C4-2B (cell line): ENCODE measurements at regions not wholly inside any gene's neighbourhood (a gene's known extent, or its start where the extent isn't known, plus 50 kb on each side); places are given as distances from the start of the nearest gene placed in this dataset.

Experiments used
- H3K27ac ChIP-seq: fragments of 450-650 bp; 2 replicates; pipeline ENCODE4 v1.5.1; 2017
- CTCF ChIP-seq: fragments of 450-650 bp; conservative IDR thresholded peaks from 2 replicates; pipeline ENCODE4 v1.5.1; 2017; ENCODE audit warnings: mild to moderate bottlenecking
- ZFX ChIP-seq: fragments of 450-650 bp; IDR thresholded peaks from 2 replicates; pipeline ENCODE4 v1.6.1; 2017

DNA sequence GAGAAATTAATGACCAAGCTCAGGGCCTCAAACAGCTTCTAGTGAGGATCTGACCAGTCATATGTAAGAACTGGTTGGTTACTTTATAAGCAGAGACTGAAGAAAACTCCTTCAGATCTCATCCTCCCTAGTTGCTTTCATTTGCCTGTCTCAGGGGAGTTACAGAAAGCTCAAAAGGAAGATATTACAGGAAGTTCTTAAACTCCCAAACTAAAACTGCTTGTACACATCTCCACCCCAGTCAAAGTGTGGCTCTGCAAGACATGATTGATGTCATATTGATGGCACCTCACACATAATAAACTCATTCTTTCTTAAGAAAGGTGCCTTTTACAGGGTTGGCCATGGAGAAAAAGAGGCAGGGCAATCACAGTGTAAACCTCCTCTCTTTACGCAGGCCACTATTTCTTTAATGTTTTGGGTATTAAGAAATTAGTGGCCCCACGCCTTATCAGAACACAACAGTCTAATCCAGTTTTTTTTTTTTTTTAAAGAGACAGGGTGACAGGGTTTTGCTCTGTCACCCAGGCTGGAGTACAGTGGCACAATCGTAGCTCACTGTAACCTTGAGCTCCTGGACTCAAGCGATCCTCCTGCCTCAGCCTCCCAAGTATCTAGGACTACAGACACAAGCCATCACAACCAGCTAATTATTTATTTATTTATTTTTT is 62.6 kb upstream of the STK17B start:
- no peak overlapping the region for H3K27ac ChIP-seq
- TF ChIP-seq CTCF, result no peak
- no peak for TF ChIP-seq ZFX

GRCh38 chr2:196234672-196235071 is 63.3 kb upstream of the STK17B start:
- H3K27ac ChIP-seq, result no peak overlapping the region
- no peak for TF ChIP-seq CTCF
- no peak for TF ChIP-seq ZFX

DNA sequence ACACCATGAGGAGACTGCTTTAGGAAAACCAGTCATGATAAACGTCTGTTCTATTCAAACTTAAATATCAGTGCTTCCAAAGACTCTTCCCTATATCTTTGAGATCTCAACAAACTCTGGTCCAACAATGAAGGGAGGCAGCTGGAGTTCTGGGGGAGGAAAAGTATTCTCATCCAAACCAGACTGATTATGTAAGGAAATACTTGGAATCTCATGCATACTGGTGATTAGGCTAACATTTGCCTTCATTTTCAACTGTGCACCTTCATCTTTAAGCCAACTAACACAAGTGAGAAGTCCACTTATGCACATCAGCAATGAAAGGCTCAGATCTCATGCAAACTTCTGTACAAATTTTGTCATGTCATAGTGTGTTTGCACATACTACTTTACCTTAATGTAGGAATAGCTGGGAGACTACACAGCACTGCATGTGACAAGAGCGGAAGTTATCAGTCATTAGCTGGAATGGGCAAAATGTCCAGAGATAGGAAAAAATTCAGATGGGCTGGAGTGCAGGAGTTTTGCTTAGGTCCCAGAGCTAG is 67.5 kb upstream of the STK17B start:
- H3K27ac ChIP-seq, result no peak overlapping the region
- TF ChIP-seq CTCF, result no peak
- no peak for TF ChIP-seq ZFX

DNA sequence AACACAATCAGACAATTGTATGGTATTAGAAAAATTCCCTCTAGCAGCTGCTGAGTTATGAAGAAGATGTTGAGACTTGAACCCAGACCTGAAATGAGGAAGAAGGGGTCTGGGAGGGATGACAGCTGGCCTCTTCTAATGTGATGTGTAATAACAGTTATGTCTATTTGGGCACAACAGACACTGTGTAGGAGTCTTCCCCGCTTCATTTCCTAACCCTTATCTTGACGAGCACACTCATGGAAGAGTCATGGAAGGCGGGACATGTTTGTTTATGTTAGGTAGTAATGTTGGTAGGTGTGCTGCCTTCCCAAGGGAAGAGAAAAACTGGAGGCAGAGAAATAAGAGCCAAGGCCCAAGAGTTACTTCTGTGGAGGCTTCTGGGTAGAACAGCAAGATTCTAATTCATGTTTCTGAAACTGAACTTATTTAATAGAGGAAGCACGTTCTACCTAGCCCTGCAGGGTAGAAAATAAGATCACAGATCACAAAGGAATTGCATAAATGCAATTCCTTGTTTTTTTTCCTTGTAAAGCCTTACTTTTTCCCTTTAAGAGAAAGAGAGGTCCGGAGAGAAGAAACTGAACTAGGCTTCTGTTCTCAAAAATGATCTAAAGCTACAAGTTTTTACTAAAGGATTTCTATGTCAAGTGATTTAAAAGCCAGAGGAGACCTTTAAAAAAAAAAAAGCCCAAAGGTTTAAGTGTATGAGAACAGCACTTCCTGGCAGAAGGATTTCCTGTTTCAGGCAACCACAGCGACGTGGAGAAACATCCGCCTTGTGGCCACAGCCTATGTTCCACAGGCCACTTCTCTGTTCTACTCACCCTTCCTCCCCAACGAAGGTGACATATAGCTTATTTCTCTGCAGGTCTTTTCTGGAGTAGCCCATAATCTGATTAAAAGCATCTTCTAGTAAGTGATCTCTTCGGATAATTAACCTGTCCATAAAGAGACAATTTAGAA is 68.5 kb upstream of the STK17B start:
- no peak for TF ChIP-seq ZFX
- TF ChIP-seq CTCF, result no peak
- no peak overlapping the region for H3K27ac ChIP-seq

- H3K27ac ChIP-seq, result no peak overlapping the region
- TF ChIP-seq CTCF, result no peak
- TF ChIP-seq ZFX, result no peak
Measured at GRCh38 chr2:196241175-196241574, 69.8 kb upstream of the STK17B start.

DNA sequence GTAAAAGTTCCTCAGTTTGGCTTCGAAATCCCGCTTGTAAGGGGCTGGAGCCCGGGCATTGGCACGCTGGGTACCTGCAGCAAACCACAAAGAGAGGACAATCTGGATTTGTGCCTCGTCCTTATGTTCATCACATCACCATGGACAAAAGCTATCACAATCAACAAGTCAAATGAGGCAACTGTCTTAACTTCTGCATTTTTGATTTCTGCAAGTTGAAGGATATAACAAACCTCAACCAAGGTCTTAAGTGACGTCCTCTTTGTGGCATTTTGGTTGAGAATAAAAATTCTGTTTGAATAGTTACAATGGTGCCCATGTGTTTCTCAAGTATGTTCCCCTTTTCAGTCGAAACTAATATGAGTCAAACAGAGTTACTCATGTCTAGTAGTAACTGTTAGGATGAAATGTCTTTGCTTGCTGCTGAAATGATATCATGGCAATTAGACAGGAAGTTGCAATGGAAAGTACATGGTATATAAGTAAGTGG is 70.8 kb upstream of the STK17B start:
- TF ChIP-seq ZFX (no peak), CTCF (no peak)
- no peak overlapping the region for H3K27ac ChIP-seq

- H3K27ac ChIP-seq, result no peak overlapping the region
- TF ChIP-seq CTCF, result no peak
- no peak for TF ChIP-seq ZFX
Measured at GRCh38 chr2:196244516-196244915, 73.1 kb upstream of the STK17B start.
